GM21526 (cell line): ENCODE measurements at regions not wholly inside any gene's neighbourhood (a gene's known extent, or its start where the extent isn't known, plus 50 kb on each side); places are given as distances from the start of the nearest gene placed in this dataset.

ENCODE experiments used
- ATAC-seq: cut with Tn5 transposase; IDR thresholded peaks from one replicate; pipeline ENCODE4 v1.9.1; 2021; ENCODE audit warnings: moderate library complexity; ENCODE audit not compliant: unreplicated experiment, low FRiP score

DNA sequence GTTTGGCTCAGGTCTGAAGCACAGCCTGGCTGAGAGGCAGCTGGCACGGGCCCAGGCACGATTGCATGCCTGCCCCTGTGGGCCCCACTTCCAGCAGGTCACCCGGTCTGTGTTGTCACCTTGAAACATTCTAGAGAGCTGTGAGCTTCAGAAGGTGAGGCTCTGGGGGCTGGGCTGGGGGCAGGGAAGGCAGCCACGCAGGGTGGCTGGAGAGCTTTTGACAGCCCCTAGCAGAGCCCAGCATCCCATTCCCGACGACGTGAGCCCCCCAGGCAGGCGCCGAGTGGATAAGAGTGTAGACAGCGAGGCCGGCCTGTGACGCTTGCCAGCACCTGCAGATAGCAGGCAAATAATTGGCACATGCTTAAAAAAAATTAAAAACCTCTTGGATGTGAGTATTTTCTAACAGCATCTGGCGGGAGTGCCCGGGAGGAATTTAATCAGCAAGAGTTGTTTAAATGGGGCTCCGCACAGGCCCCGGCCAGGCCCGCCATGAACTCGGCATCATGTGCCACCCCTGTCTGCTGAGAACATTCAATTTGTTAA is 212.0 kb upstream of the TBX20 start:
- no peak for ATAC-seq

DNA sequence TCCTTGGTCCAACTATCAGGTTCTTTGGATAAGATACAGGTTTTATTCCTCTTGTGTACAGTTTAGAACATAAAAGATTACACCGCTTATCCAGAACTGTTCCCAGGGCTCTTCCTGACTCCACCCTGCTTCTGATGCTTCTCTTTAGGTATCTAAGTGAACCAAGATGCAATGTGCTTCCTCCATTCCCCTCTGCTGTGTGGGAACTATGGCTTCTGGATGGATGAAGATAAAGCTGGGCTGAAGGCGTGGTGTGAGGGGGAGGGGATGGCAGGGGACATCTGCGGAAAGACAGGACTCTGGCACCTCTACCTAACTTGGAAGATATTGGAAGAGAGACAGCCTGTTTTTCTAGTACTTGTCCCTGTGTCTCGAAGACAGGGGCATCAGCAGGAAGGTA is 209.9 kb upstream of the TBX20 start:
- ATAC-seq: no peak

DNA sequence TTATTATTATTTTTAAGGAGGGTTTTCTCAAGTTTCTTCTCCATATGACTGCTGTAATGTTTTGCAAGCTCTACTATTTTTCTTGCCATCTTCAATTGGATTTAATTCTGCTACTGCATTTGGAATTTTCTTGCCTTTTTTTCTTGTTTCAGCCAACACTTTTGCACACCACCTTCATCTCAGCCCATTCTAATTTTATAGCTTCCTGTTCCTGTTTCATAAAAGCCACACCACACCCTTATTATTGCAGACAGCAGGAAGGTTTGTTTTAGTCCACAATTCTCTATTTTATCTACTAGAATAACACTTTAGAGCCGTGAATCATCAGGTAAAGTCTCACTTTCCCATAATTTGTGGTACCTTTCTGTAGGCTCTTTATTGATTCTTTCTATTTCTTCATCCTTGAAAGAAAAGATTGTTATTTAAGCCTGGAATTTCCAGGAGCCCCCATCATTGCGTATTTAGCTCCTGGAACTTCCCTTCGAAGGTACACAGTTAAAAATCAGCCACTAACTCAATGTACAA is 209.3 kb upstream of the TBX20 start:
- ATAC-seq: no peak

DNA sequence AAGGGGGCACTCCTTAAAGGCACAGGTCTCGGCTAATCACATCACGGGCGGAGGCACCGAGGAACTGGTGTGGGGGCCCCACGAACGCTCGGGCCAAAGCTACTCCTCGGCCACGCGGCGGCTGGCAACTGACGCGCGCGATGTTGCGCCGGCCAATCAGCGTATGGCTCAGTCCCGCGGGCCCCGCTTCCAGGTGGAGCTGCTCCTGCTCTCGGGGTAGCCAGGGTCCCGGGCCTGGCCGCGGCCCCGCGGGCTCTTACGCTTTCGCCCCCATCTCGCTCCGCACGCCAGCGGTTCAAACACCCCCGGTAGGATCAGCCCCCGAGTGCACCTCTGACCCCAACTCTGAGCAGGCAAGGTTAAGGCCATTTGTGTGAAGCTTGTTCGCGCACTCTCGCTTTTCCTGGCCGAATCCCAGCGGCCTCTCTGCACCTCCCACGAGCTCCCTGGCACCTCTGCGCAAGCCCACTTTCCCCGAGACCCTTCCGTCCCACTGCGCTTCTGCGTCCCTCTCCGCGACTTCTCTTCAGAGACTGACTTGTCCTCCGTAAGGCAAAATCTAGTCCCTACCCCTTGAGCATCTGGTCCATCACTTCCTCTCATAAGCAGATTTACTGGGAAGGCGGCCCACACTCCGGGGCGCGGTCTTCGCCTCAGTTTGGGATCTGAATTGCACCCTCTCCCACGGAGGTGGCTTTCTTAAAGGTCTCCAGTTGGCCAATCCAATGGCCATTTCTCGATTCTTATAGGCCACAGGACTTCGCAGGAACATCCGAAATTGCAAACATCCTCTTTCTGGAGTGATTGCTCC is 200.9 kb upstream of the TBX20 start:
- ATAC-seq: no peak

DNA sequence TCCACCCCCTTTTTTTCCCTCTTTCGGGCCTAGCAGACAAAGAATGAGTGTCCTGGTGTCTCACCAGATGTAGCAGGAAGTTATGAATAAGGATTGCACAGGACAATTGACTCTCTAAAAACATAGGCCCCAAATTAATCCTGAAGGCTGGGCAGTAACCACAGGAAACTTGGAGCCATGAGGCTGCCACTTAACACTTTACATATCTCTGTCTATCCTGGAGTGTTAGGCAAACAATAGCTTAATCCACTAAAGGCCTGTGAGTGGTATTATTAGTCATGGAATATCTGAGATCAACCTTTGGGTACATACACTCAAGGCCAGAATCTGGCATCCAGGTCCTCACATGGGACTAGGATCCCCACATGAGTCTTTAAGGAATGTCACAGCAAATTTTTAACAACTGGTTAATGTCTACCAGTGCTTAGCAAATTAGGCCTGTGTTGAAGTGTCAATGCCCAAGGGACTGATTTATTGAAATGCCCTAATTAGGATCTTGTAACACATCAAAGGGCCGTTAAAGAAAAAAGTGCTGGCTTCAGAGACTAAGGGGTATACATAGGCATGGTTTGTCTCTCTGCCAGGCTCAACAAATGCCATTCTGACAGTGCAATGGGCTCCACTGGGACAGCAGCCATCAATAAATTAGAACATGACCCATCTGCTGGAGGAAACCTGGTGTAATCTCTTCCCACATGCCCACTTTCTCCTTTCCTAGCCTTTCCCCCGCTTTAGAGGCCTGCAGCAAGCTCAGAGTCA is 196.7 kb upstream of the TBX20 start:
- ATAC-seq: no peak

DNA sequence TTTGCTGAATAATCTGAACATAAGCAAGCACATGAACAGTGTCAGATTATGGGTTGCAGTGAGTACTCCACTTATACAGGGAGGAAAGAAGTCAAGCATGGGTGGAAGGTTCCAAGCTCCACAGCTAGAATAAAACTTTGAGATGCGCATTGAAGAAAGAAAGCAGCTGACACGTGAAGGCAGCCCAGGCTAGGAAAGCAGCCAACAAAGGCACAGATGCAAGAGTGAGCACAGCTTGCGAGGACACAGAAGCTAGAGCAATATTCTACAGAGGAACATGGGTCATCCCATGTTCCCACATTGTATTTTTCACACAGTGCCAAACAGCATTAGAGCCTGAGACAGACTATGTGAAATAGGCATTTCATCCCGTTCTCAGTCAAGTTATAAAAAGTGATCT is 194.6 kb upstream of the TBX20 start:
- ATAC-seq: no peak

DNA sequence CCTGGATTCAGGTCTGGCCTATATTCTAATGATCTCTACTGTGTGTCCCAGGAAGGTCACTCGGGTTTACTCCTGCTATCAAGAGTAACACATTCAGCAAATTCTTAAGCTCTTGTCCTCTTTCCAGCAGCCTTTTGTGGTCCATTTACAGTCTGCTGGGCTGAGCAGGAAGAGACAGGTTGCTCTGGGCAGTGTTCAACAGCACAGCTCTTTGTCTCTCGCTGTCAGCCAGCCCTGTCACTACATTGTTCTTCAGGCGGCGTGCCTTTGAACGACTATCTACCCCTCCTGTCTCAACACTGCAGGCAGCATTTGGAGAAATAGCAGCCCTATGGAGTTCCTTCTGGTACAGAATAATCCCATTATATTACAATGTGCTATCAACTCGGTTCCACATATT is 192.2 kb upstream of the TBX20 start:
- ATAC-seq: no peak

DNA sequence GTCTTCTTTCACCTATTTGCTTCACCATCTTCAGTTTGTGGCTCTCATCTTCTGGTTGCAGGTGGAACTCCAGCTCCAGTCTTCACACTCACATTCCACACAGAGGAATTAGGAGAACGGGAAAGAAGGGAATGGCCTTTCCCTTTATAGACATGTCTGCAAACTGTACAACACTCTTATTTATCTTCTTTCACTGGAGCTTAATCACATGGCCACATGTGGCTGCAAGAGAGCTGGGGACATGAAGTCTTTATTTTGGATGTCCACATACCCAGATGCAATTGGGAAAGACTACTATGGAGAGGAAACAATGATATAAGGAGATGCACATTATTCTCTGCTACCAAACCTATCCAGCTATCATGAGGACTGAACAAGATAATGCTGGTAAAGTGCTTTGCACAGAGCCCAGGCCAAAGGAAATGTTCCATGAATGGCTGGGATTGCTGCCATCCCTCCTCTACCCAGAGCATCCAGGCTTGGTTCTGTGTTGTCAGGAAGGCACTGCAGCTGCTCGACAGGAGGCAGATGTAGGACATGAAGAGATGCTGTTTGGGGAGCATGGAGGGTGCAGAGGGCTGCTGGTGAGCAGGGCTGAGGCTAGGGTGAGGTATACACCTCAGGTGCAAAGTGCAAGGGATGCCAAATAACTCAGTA is 183.8 kb upstream of the TBX20 start:
- no peak for ATAC-seq

DNA sequence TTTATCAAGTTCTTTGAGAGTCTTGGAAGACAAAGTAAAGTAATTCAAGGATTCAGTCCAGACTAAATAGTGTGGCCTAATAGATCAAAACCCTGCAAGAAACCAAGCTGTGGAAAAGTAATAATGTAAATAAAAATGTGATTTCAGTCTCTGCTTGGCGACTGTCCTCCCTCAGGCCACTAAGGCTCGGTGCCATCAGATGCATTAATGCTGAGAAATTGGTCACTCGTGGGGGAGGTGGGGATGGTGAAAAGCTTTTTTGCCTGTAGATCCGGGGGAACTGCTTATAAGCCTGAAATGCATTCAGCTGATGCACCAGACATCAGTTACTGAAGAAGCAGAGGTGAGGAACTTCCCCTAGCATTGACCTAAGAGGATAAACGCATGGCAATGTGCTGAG is 182.6 kb upstream of the TBX20 start:
- ATAC-seq: no peak

DNA sequence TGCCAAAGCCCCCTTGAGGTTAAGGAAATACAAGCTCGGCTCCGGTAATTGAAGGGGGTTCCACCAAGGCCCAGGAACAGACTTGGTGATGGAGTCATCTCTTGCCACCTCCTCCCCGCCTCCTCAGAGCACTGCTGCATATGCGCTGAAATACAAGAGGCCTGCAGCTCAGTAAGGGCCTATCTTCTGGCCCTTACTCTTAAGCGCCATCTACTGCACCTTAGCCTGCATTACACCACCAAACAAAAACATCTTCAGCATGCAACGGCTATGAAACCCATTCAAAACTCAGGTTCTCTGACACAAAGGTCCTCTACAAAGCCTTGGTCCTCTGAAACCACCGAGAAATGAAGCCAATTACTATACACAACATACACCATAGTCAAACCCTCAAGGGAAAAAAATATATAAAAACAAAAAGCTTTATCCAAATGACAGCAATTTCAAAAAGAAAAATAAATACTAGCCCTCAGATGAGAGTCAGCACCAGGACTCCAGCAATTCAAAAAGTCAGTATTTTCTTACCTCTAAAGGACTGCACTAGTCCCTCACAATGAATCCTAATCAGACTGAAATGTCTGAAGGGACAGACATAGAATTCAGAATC is 176.8 kb upstream of the TBX20 start:
- no peak for ATAC-seq

DNA sequence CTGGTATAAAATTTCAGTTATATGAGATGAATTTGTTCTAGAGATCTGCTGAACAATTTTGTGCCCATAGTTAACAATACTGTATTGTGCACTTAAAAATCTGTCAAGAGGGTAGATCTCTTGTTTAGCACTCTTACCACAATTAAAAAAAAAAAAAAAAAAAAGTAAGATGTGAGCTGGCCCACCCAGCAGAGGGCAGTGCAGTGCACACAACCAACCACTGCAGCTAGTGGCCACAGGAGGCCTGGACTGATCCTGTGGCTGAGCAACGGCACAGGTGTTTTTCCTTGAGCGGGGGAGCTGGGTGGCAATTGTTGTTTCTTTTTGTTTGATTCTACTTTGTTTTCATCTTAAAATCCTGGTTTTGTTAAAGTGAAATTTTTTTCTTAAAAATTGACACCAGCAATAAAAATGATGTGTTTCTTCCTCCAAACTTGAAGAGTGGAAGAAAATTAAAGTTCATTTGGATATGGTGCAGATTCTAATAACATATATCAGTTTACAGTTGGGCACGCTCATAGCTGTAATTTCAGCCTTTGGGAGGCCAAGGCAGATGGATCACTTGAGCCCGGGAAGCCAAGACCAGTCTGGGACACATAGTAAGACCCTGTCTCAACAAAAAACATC is 171.1 kb upstream of the TBX20 start:
- ATAC-seq: peak; percentile 87

DNA sequence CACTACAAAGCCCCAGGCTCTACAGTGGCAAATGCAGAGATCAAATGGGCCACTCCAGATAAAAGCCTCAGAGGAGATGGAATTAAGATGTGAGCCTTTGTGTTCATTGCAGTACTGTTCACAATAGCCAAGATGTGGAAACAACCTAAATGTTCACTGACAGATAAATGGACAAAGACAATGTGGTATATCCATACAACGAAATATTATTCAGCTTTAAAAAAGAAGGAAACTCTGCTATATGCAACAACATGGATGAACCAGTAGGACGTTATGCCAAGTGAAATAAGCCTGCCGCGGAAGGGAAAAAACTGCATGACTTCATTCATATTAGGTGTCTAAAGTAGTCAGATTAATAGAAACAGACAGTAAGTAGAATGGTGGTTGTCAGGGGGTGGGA is 170.5 kb upstream of the TBX20 start:
- no peak for ATAC-seq

DNA sequence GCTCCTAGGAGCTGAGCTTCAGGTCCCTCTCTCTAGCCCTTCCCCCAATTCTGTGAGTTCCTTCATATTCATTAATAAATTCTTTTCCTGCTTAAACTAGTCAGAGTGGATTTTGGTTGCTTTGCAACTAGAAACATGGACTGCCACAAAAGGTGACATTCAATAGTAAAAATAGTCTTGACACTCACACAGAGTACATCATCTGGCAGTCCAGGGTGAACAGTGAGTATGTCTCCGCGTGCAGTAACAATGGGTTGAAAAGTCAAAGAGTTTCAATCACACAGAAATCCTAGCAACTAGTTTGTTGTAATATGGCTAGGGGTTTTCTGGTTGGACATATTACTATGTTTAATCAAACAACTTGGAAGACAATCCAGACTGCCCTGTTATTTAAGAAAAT is 168.8 kb upstream of the TBX20 start:
- no peak for ATAC-seq

DNA sequence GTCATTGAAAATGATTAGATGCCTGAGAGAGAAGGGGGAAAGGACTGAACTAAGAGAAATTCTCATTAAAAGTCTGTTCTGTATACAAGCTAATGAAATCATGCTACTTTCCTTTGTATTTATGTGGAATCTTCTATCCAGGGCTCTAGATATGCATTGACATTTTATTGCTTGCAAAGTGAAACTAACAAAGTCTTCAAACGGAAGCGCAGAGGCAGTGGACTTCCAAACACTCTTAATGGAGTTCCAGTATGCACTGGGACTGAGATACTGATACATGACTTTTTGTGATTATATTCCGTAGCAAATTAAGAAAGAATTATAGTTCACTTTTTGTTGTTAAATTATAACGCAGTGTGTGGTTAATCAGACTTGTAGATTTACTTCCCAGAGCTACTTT is 166.8 kb upstream of the TBX20 start:
- no peak for ATAC-seq

DNA sequence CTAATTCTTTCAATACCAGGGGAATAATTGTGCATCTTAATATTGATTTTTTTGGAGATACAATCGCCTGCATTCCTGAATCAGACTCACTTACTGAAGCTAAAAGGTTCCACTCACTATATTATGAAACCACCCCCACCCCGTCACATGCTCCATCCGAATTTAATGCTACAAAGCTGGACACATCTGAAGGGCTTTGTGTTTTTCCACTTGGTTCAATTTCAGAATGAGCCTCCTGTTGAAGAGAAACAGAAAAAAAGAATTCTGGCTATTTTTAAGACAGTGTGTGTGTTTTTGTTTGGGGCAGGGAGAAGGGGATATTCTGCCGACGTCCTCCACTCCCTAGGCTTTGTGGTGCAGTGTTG is 165.5 kb upstream of the TBX20 start:
- ATAC-seq: no peak

DNA sequence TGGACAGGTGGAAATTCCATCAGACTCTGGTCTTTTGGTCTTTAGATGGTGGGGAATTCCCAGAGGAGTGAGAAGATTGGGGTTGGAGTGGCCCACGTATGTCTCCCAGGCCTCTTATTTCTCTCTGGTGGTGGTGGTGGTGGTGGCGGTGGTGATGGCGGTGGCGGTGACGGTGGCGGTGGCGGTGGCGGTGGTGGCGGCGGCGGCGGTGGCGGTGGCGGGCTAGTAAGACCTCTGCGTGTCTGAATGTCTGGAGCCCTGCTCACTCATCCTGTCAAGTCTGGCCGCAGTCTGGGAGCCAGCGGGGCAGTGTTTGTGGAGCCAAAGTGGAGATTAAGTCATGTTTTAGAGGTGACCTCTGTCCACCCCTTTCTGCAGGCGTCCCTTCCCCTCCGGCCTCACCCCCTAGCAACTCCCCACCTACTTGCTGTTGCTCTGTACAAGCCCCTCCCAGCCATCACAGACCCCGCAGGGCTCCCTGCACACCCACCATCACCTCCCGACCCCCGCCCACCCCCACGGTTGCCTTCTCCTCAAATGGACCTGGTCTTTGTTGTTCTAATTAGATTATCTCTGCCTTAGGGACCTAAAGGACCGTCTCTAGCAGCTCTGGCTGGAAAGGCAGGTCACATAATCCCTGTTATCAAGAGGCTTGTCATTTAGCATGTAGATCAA is 165.0 kb upstream of the TBX20 start:
- no peak for ATAC-seq

DNA sequence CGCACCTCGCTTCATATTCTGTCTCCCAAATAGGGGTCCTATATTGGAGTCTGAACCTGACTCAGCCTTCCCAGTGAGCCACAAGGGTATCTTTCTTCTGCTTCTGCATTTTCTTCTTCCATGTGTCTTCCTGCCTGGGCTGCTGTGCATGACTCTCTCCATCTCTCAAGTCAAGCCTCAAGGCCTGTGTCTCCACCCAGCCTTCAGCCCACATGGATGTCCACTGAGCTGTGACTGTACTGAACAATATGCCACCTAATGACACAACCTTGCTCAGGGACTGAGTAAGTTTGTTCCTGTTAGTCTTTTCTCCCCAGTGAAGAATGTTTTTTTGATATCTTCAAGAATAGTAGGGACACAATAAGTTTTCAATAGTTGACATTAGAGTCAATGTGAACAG is 162.7 kb upstream of the TBX20 start:
- ATAC-seq: no peak

DNA sequence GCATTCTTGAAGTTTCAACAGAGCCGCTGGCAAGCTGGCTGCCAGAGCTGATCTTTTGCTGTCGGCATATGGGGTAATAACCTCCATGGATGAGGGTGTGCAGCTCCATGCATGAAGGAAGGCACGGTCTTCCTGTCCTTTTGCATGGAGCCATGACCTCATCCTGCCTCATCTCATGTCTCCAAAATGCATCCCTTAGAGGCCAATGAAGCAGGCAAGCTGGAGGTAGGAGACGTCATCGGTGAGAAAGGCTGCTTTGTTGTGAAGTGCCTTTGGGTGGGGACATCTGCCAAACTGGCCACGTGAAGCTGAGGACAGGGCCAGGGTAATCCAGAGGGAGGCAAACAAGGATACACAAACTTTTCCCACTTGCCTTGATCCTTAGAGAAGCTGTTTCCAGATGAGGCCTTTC is 161.5 kb upstream of the TBX20 start:
- ATAC-seq: no peak

DNA sequence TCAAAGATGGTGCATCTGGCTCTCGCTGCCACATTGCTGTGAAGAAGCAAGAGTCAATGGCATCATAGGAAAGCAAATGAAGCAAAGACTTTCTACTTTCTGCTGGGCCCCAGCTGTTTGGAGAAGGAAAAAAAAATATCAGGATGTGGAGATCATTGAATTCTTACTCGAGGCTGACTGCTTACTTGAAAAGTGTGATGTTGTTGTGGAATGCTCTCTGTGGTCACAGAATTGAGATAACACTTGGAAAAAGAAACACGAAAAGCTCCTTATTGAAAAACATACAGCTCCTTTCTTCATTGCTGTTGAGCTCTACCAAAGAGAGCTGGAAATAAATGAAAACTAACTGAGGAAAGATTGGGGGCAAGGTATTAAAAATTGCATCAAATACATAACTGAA is 157.4 kb upstream of the TBX20 start:
- no peak for ATAC-seq

DNA sequence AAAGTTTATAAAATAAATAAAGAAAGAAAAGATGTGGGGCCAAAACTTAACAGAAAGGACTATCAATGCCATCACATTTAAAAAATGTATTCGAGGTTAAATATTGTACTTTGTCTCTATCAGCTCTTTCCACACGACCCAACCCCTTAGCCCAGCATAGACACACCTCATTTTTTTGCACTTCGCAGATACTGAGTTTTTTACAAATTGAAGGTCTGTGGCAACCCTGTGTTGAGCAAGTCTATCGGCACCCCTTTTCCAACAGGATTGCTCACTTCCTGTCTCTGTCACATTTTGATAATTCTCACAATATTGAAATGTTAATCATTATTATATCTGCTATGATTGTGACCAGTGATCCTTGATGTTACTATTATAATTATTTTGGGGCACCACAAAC is 151.6 kb upstream of the TBX20 start:
- no peak for ATAC-seq
